MM.1S (cell line): ENCODE measurements at regions not wholly inside any gene's neighbourhood (a gene's known extent, or its start where the extent isn't known, plus 50 kb on each side); places are given as distances from the start of the nearest gene placed in this dataset.

ENCODE experiments used
- DNase-seq: peaks from one replicate; pipeline ENCODE4 v3.0.0-alpha.2; 2015
- H2AFZ ChIP-seq: fragments of 300-600 bp; sonication (generic); 2 replicates; pipeline ENCODE4 v1.6.0; 2016; ENCODE audit warnings: antibody characterized with exemption, low read length
- H3F3A ChIP-seq: fragments of 300-600 bp; sonication (generic); 2 replicates; pipeline ENCODE4 v1.6.1; 2016; ENCODE audit warnings: mild to moderate bottlenecking, antibody characterized with exemption, low read length, moderate library complexity, mixed read lengths; ENCODE audit not compliant: insufficient read depth
- H3K27ac ChIP-seq: fragments of 300-600 bp; sonication (generic); 2 replicates; pipeline ENCODE4 v1.5.1; 2016; ENCODE audit warnings: mild to moderate bottlenecking, low read length
- H3K27me3 ChIP-seq: fragments of 300-600 bp; sonication (generic); replicated peaks from 2 replicates; pipeline ENCODE4 v1.6.0; 2016; ENCODE audit warnings: low read length; ENCODE audit not compliant: insufficient read depth
- H3K36me3 ChIP-seq: fragments of 300-600 bp; sonication (generic); replicated peaks from 2 replicates; pipeline ENCODE4 v1.6.1; 2016; ENCODE audit warnings: mild to moderate bottlenecking, low read length, mixed read lengths; ENCODE audit not compliant: insufficient read depth
- H3K4me1 ChIP-seq: fragments of 300-600 bp; sonication (generic); 2 replicates; pipeline ENCODE4 v1.6.1; 2016; ENCODE audit warnings: low read length, mixed read lengths
- H3K4me2 ChIP-seq: fragments of 300-600 bp; sonication (generic); 2 replicates; pipeline ENCODE4 v1.6.0; 2016; ENCODE audit warnings: low read depth, low read length
- H3K4me3 ChIP-seq: fragments of 300-600 bp; sonication (generic); 2 replicates; pipeline ENCODE4 v1.5.1; 2016; ENCODE audit warnings: low read length, mixed read lengths
- H3K79me2 ChIP-seq: fragments of 300-600 bp; sonication (generic); 2 replicates; pipeline ENCODE4 v1.6.1; 2016; ENCODE audit warnings: mixed run types, low read length, mixed read lengths
- H3K9ac ChIP-seq: fragments of 300-600 bp; sonication (generic); 2 replicates; pipeline ENCODE4 v1.6.1; 2016; ENCODE audit warnings: low read length, mixed read lengths
- H3K9me2 ChIP-seq: fragments of 300-600 bp; sonication (generic); replicated peaks from 2 replicates; pipeline ENCODE4 v1.6.1; 2016; ENCODE audit warnings: mild to moderate bottlenecking, low read length, mixed read lengths; ENCODE audit not compliant: insufficient read depth
- H3K9me3 ChIP-seq: fragments of 300-600 bp; sonication (generic); replicated peaks from 2 replicates; pipeline ENCODE4 v1.6.1; 2016; ENCODE audit warnings: mild to moderate bottlenecking, low read length, mixed read lengths; ENCODE audit not compliant: insufficient read depth
- H4K20me1 ChIP-seq: fragments of 300-600 bp; sonication (generic); 2 replicates; pipeline ENCODE4 v1.6.1; 2016; ENCODE audit warnings: mild to moderate bottlenecking, low read length, moderate library complexity, mixed read lengths; ENCODE audit not compliant: insufficient read depth
- EZH2 ChIP-seq: fragments of 300-600 bp; sonication (generic); optimal IDR thresholded peaks from 2 replicates; pipeline ENCODE3; 2017; ENCODE audit warnings: low read depth, mild to moderate bottlenecking, antibody characterized with exemption, low read length, mixed read lengths
- EZH2phosphoT487 ChIP-seq: fragments of 300-600 bp; sonication (generic); IDR thresholded peaks from 2 replicates; pipeline ENCODE4 v1.6.1; 2018; ENCODE audit warnings: antibody characterized with exemption, low read length
- TF ChIP-seq, protein P1 (sequence below): fragments of 300-600 bp; sonication (generic); IDR thresholded peaks from 2 replicates; pipeline ENCODE4 v1.5.1; 2016; ENCODE audit warnings: antibody characterized with exemption, low read length, mixed read lengths

DNA sequence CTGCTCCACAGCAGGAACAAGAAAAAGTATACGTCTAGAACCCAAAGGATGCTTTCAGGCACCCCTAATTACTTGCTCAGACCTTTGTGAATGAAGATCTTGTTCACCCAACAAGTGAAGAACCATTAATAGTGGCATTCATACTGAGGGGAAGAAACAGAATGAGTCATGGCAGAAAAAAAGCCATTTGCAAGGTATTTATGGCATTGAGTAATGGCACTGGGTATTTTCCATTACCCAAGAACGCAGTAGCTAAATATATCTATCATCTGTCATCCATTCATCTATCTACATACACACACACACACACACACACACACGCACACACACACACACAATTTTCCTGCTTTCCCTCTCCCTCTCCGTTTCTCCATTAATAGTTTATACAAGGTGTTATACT is 56.4 kb upstream of the XIRP2 start:
- TF ChIP-seq EZH2phosphoT487: no peak
- TF ChIP-seq, protein P1, sequence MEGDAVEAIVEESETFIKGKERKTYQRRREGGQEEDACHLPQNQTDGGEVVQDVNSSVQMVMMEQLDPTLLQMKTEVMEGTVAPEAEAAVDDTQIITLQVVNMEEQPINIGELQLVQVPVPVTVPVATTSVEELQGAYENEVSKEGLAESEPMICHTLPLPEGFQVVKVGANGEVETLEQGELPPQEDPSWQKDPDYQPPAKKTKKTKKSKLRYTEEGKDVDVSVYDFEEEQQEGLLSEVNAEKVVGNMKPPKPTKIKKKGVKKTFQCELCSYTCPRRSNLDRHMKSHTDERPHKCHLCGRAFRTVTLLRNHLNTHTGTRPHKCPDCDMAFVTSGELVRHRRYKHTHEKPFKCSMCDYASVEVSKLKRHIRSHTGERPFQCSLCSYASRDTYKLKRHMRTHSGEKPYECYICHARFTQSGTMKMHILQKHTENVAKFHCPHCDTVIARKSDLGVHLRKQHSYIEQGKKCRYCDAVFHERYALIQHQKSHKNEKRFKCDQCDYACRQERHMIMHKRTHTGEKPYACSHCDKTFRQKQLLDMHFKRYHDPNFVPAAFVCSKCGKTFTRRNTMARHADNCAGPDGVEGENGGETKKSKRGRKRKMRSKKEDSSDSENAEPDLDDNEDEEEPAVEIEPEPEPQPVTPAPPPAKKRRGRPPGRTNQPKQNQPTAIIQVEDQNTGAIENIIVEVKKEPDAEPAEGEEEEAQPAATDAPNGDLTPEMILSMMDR: no peak
- no peak for TF ChIP-seq EZH2
- Histone ChIP-seq H3K4me2 (no peak overlapping the region), H2AFZ (no peak overlapping the region), H3K27me3 (no peaks in the 10 kb centered on the region), H3K9me3 (no peaks in the 10 kb centered on the region), H3K4me1 (no peaks in the 10 kb centered on the region), H3K36me3 (no peaks in the 10 kb centered on the region), H3K9ac (no peak overlapping the region), H3K27ac (no peak overlapping the region), H3K79me2 (no peaks in the 10 kb centered on the region), H4K20me1 (no peaks in the 10 kb centered on the region), H3K9me2 (no peaks in the 10 kb centered on the region), H3F3A (no peaks in the 10 kb centered on the region), H3K4me3 (no peak overlapping the region)
- no peak for DNase-seq

DNA sequence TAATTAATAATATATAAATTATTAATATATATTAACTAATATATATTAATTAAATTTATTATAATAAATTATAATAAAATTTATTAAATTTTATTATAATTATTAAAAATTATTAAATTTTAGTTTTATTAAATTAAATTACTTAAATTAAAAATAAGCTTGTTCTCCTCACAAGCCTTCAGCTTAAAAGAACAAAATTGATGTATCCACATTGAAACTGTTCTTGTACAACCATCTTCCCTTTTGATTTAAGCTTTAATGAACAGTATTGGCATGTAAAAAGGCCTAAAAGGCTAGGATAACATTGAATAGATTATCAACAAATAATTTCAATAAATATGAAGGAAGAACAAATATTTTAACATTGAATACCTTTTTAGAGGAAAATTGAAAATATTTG is 62.4 kb upstream of the XIRP2 start:
- Histone ChIP-seq H3K9me2 (no peaks in the 10 kb centered on the region), H3K27me3 (no peaks in the 10 kb centered on the region), H3K4me3 (no peak overlapping the region), H3K9ac (no peak overlapping the region), H4K20me1 (no peaks in the 10 kb centered on the region), H3K27ac (no peak overlapping the region), H3K4me1 (no peaks in the 10 kb centered on the region), H2AFZ (no peak overlapping the region), H3K4me2 (no peak overlapping the region), H3K79me2 (no peaks in the 10 kb centered on the region), H3F3A (no peaks in the 10 kb centered on the region), H3K9me3 (no peaks in the 10 kb centered on the region), H3K36me3 (no peaks in the 10 kb centered on the region)
- no peak for DNase-seq
- TF ChIP-seq EZH2phosphoT487 (no peak), EZH2 (no peak)
- TF ChIP-seq, protein P1: no peak

DNA sequence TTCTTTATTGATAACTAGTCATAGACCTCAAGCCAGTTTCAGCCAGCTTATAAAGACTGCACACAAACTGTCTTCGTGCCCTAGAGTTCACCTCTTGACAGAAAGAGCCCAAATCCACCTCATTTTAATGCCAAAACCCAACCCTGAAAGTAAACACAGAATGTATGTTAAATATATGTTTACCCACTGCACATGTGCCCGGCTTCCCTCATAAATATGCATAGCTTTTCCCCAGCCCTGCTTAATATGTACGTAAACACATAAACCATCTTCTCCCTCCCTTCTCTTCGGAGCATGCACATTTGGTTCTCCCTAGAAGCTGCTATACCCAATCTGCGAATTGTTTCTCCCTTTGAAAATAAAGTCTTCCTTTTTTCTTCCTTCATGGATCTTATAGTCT is 73.9 kb upstream of the XIRP2 start:
- no peak overlapping the region for H3K27ac ChIP-seq
- no peak overlapping the region for H2AFZ ChIP-seq
- DNase-seq: no peak
- no peak overlapping the region for H3K4me3 ChIP-seq
- H3F3A ChIP-seq: no peaks in the 10 kb centered on the region
- no peaks in the 10 kb centered on the region for H3K27me3 ChIP-seq
- H3K9me2 ChIP-seq: no peaks in the 10 kb centered on the region
- H3K4me1 ChIP-seq: no peaks in the 10 kb centered on the region
- H3K9me3 ChIP-seq: no peaks in the 10 kb centered on the region
- no peak overlapping the region for H3K9ac ChIP-seq
- H4K20me1 ChIP-seq: no peaks in the 10 kb centered on the region
- TF ChIP-seq EZH2: no peak
- TF ChIP-seq, protein P1: no peak
- TF ChIP-seq EZH2phosphoT487: no peak
- H3K36me3 ChIP-seq: no peaks in the 10 kb centered on the region
- H3K4me2 ChIP-seq: no peak overlapping the region
- no peaks in the 10 kb centered on the region for H3K79me2 ChIP-seq
